DOHH2 (cell line): ENCODE measurements at regions not wholly inside any gene's neighbourhood (a gene's known extent, or its start where the extent isn't known, plus 50 kb on each side); places are given as distances from the start of the nearest gene placed in this dataset.

ENCODE experiments used
- CTCF ChIP-seq: fragments of 200-600 bp; sonication (generic); IDR thresholded peaks from one replicate; pipeline ENCODE4 v1.5.1; 2014; ENCODE audit warnings: antibody characterized with exemption, mild to moderate bottlenecking, low read depth, low read length; ENCODE audit not compliant: poor library complexity, severe bottlenecking
- EZH2phosphoT487 ChIP-seq: fragments of 200-600 bp; sonication (generic); IDR thresholded peaks from 2 replicates; pipeline ENCODE4 v1.6.1; 2017; ENCODE audit warnings: borderline replicate concordance, mild to moderate bottlenecking, antibody characterized with exemption, low read length, moderate library complexity, mixed read lengths

DNA sequence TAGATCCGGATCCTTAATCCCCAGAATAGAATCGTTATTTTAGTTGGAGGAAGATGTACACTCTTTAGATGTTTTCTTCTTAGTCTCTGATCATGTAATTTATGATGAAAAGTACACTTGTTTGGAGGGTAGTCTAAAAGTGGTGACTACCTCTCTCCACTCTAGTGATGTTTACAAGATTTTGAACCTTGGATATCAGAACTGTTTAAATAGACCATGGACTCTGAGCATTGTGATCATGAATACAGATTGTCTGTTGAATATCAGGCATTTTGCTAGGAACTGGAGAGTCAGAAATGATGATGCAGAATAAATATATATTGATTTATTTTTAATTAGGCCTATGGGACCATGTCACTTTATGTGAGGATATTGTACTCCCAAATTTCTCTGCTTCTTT lies 706.3 kb upstream of the WWC1 start:
- TF ChIP-seq CTCF, result no peak
- TF ChIP-seq EZH2phosphoT487, result no peak
